GM18507 (cell line): ENCODE measurements at regions not wholly inside any gene's neighbourhood (a gene's known extent, or its start where the extent isn't known, plus 50 kb on each side); places are given as distances from the start of the nearest gene placed in this dataset.

ENCODE experiments used
- DNase-seq: peaks from one replicate; pipeline ENCODE4 v3.0.0; 2011; ENCODE audit warnings: low read depth; ENCODE audit not compliant: insufficient read length; ENCODE audit errors: extremely low spot score
- FAIRE-seq: peaks from 2 replicates; lab custom pipeline; 2011; peaks lifted over from hg19 to GRCh38; lab: Jason Lieb, UNC

DNA sequence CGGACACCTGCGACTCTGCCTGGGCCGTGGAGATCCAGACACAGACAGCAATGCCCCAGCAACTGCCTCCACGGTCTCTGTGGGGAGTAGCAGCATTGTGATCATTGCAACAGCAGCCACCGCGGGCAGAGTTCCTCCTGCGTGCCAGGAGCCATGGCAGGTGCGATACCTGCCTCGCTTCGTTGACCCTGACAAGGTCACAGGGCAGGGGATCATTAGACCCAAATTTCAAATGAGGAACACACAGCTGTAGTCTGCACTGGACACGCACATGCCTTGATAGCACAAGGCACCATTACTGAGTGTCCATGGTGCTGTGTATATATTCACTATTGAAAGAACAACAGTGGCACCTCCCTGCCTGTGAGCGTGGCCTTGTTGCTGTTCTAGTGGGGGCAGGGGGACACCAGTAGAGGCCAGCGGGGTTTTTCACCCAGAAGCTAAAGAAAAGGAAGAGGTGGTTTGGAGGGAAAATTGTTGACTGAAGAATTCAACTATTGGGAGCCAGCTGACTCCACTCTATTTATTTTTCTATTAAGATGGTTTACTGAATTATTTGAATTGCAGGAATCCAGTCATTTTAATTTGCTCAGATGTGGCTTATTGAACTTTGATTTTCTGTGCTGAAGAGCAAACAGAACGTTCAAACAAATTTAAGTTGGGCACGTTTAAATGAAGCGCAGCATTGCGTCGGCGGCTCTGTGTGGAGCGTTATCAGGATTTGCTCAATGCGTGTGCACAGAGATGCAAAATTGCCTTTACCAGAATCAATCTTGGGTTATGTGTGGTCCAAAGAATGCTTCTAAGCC is 60.2 kb upstream of the RPS6KA2 start:
- no peak for FAIRE-seq
- DNase-seq = no peak

DNA sequence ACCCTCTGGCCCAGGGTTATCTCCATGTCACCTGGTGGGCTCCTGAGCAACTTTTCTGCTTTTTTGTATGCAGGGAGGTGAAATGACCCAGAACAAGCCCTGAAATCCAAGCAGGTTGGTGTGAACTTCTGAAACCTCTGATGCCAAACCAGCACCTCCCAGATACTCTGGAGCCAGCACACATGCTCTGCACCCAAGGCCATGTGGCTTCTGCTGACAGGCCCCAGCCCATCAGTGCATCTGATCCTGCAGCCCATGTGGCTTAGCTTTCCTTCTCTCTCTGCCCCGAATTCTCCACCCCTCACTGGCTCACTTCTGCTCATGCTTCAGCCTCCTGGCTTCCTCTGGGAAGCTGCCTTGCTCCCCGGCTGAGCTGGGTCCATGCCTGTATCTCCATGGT is 59.3 kb upstream of the RPS6KA2 start:
- DNase-seq (no peak), FAIRE-seq (no peak)

DNA sequence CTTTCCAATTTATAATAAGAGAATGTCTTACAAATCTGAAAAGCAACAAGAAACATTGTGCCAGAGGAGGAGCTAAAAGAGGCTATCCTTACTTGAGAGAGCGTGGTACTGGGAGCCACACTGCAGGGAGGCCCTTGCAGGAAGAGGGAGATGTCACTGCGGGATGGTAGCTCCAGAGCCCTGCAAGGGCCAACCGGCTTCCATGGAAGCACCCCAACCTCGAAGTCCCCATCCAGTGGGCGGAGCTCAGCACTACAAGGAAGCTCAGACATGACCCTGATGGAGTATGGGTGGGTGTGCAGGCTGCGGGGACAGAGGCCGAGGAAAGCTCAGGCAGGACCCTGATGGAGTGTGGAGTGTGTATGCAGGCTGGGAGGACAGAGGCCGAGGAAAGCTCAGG is 57.8 kb upstream of the RPS6KA2 start:
- DNase-seq = no peak
- FAIRE-seq = no peak

DNA sequence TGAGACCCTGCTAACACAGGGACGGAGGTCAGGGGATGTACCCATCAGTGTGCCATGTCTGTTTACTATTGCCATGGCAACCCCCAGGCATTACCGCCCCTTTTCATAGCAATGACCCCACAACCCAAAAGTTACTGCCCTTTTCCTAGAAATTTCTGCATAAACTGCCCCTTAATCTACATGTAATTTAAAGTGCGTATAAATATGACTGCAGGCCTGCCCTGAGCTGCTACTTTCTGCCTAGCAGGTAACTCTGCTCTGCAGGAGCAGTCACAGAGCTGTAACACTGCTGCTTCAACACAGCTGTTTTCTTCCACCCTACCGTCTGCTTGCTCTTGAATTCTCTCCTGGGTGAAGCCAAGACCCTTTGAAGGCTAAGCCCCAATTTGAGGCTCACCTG is 57.1 kb upstream of the RPS6KA2 start:
- DNase-seq (no peak), FAIRE-seq (no peak)

DNA sequence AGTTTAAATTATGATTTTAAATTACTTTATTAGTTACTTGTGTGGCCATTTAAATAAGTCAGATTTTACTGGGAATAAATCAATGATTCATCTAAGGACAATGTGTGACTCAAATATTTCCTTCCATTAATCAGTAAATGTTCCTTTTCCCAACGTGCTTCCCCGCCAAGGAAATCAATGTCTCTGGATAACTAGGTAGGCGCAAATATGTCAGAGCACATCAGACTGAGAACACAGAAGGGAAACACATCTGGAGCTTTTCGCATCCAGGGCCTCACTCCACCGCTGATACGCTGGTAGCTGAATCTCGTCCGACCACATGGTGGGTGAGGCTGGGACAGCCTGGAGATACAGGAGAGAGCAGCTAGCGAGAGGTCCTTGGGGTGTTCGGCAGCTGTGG is 56.4 kb upstream of the RPS6KA2 start:
- FAIRE-seq (no peak), DNase-seq (no peak)

DNA sequence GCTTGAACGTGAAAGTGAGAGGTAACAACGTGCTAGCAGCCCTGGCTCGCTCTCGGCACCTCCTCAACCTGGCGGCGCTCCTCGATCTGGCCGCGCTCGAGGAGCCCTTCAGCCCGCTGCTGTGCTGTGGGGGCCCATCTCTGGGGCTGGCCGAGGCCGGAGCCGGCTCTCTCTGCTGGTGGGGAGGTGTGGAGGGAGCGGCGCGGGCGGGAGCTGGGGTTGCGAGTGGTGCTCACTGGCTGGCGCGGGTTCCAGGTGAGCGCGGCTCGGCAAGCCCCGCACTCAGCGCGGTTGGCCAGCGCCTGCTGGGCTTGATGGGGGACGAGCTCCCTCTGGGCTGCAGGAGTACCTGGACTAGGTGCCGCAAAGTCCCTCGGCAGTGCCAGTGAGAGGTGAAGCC is 52.5 kb upstream of the RPS6KA2 start:
- DNase-seq (no peak), FAIRE-seq (no peak)

DNA sequence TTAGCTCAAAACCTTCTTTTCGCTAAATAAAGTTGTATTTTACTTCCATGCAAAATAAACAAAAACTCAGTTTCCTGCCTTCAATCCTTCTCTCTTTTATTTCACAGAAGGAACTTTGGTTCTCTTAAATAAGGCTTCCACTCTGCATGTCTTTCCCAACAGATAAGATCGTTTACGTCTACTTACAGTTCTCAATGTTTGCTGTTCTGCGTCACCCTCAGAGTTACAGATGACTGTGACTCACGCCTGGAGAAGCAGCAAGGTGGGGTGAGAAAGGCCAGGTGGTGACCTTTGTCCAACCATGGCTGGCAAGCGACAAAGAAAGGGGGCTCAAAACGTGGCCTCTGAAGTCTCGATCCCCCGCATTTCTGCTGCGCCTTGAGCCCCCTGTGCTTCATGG is 51.4 kb upstream of the RPS6KA2 start:
- FAIRE-seq = no peak
- DNase-seq = no peak

DNA sequence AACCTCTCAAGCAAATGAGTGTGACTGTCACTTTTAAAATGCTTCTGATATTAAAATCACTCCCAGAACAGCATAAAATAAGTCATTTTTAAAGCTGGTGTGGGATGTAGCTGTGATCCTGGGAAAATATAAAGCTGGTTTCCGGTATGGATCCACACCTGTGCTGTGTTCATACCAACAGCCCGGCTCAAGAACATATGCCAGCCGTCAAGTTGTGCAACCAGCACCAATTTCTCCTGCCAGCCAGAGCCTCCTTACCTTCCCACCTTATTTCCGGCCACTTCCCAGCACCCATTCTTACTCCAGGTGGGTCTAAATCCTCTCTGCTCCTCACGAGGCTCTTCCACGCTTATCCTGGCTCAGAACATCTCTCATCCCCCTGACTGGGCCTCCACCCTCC is 50.9 kb upstream of the RPS6KA2 start:
- FAIRE-seq (no peak), DNase-seq (no peak)
